ENCODE measurements at regions not wholly inside any gene's neighbourhood (a gene's known extent, or its start where the extent isn't known, plus 50 kb on each side); places are given as distances from the start of the nearest gene placed in this dataset.

GRCh38 chr13:103312467-103312866, 246.2 kb upstream of the SLC10A2 start:
- no peak for TF ChIP-seq CTCF (IDR thresholded peaks at IDR 0.05; ENCODE audit: borderline replicate concordance, control extremely low read depth, extremely low read depth, insufficient read depth, missing control alignments)
- in situ Hi-C loops (cut with MboI; ENCODE audit: low sequenced_read_pairs, unreplicated experiment): no loop called here
- DNase-seq (ENCODE audit: low spot score): no peak

- TF ChIP-seq CTCF (IDR thresholded peaks at IDR 0.05; ENCODE audit: borderline replicate concordance, control extremely low read depth, extremely low read depth, insufficient read depth, missing control alignments): no peak
- in situ Hi-C loops (cut with MboI; ENCODE audit: low sequenced_read_pairs, unreplicated experiment): no loop called here
- no peak for DNase-seq (ENCODE audit: low spot score)
Observed at GRCh38 chr13:103308667-103309066, 242.4 kb upstream of the SLC10A2 start.

GRCh38 chr13:103306163-103306562, 239.9 kb upstream of the SLC10A2 start:
- TF ChIP-seq CTCF (IDR thresholded peaks at IDR 0.05; ENCODE audit: borderline replicate concordance, control extremely low read depth, extremely low read depth, insufficient read depth, missing control alignments): no peak
- in situ Hi-C loops (cut with MboI; ENCODE audit: low sequenced_read_pairs, unreplicated experiment): no loop called here
- no peak for DNase-seq (ENCODE audit: low spot score)

- in situ Hi-C loops (cut with MboI; ENCODE audit: low sequenced_read_pairs, unreplicated experiment): no loop called here
- TF ChIP-seq CTCF (IDR thresholded peaks at IDR 0.05; ENCODE audit: borderline replicate concordance, control extremely low read depth, extremely low read depth, insufficient read depth, missing control alignments): no peak
- DNase-seq (ENCODE audit: low spot score): no peak
Observed at GRCh38 chr13:103303078-103303651, 236.9 kb upstream of the SLC10A2 start.

DNA sequence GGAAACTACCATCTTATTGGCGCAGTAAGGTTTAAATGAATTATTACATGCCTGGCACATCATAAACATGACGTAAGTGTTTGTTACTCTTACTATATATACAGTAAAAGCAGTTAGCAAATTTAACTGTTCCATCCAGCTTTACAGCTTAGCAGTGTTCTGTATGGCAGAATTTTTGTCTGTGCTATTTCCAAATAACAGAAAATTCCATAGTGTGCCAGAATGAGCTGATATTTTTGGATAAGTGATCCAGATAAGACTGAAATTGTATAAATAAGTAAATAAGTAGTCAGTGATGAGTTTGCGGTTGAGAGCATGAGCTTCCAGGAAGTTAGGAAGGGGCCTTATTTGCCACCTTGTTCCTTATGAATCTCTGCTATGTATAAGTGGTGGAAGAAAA, 236.5 kb upstream of the SLC10A2 start:
- TF ChIP-seq CTCF (IDR thresholded peaks at IDR 0.05; ENCODE audit: borderline replicate concordance, control extremely low read depth, extremely low read depth, insufficient read depth, missing control alignments): no peak
- no peak for DNase-seq (ENCODE audit: low spot score)
- in situ Hi-C loops (cut with MboI; ENCODE audit: low sequenced_read_pairs, unreplicated experiment): no loop called here

DNA sequence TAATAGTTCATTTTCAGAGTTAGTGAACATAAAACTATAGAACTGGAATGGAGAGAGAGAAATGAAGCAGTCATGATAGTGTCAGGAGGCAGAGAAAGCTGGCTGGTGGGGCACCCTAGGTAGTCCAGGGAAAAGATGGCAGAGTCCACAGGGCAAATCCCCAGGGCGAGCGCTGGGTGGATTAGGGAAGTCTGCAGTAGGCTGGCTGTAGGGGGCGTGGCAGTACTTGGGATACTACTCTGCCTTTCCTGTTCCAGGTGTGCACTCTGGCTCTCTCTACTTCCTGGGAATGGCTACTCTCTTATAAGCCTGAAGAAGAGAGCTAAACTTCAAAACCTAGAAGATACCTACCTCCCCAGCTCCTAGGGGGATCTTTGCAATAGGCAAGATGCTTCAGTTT, 232.9 kb upstream of the SLC10A2 start:
- in situ Hi-C loops (cut with MboI; ENCODE audit: low sequenced_read_pairs, unreplicated experiment): no loop called here
- no peak for TF ChIP-seq CTCF (IDR thresholded peaks at IDR 0.05; ENCODE audit: borderline replicate concordance, control extremely low read depth, extremely low read depth, insufficient read depth, missing control alignments)
- DNase-seq (ENCODE audit: low spot score): no peak

DNA sequence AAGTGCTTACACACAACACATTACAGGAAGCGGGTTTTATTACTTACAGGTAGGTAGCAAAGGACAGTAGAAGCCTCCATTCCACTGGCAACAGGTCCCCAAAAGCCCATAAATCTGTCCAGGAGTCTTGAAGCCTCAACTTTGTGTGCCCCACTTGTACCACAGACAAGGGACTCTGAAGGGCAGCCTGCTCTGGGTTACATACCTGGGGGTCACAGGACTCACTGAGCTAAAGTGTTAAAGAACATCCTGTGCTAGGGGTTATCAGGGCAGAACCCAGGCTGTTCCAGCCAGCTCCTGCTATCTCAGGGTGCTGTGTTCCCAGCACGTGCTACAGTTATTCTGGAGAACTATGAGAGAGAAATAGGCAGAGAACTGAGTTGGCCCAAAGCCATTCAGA, 230.9 kb upstream of the SLC10A2 start:
- DNase-seq (ENCODE audit: low spot score): no peak
- no peak for TF ChIP-seq CTCF (IDR thresholded peaks at IDR 0.05; ENCODE audit: borderline replicate concordance, control extremely low read depth, extremely low read depth, insufficient read depth, missing control alignments)
- in situ Hi-C loops (cut with MboI; ENCODE audit: low sequenced_read_pairs, unreplicated experiment): no loop called here

Measured in GM13976 (cell line).